GM23248 (cell line): ENCODE measurements at regions not wholly inside any gene's neighbourhood (a gene's known extent, or its start where the extent isn't known, plus 50 kb on each side); places are given as distances from the start of the nearest gene placed in this dataset.

Experiments used
- EZH2 ChIP-seq: fragments of 200-600 bp; sonication (generic); IDR thresholded peaks from 2 replicates; pipeline ENCODE4 v1.6.1; 2018; ENCODE audit warnings: antibody characterized with exemption, mild to moderate bottlenecking; ENCODE audit not compliant: insufficient read depth, poor library complexity, severe bottlenecking
- EZH2phosphoT487 ChIP-seq: fragments of 200-600 bp; sonication (generic); IDR thresholded peaks from 2 replicates; pipeline ENCODE4 v1.6.1; 2018; ENCODE audit warnings: antibody characterized with exemption, moderate library complexity, mild to moderate bottlenecking, low read depth; ENCODE audit not compliant: insufficient read depth

DNA sequence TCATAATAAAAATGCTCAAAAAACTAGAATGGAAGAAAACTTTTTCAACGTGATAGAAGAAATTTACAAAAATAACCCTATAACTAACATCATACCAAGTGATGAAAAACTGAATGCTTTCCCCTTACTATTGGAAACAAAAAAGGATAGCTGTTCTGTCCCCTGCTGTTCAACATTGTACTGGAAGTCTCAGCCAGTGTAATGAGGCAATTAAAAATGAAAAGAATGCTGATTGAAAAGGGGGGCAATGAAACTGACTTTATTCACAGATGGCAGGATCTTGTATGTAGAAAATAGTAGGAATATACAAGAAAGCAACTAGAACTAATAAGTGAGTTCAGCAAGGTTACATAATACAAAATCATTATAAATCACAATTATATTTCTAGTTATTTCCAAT, 337.9 kb upstream of the KITLG start:
- no peak for TF ChIP-seq EZH2
- TF ChIP-seq EZH2phosphoT487 = no peak
